Adipocyte (in vitro differentiated cells): ENCODE measurements at regions not wholly inside any gene's neighbourhood (a gene's known extent, or its start where the extent isn't known, plus 50 kb on each side); places are given as distances from the start of the nearest gene placed in this dataset.

Experiments
- DNase-seq: peaks from one replicate; pipeline ENCODE4 v3.0.0-alpha.2; 2015; ENCODE audit warnings: low read depth
- H3K27me3 ChIP-seq: replicated peaks from 2 replicates; pipeline ENCODE4 v1.7.0; 2013; ENCODE audit warnings: mild to moderate bottlenecking, low read length, moderate library complexity; ENCODE audit not compliant: control insufficient read depth, insufficient read depth
- H3K36me3 ChIP-seq: 2 replicates; pipeline ENCODE4 v1.7.0; 2013; ENCODE audit warnings: low read length, mild to moderate bottlenecking, moderate library complexity; ENCODE audit not compliant: control insufficient read depth, insufficient read depth, severe bottlenecking
- H3K4me1 ChIP-seq: 2 replicates; pipeline ENCODE4 v1.7.0; 2013; ENCODE audit warnings: mild to moderate bottlenecking, low read length, moderate library complexity; ENCODE audit not compliant: control insufficient read depth, insufficient read depth
- H3K4me3 ChIP-seq: 2 replicates; pipeline ENCODE4 v1.7.0; 2013; ENCODE audit warnings: mild to moderate bottlenecking, low read length, moderate library complexity
- H3K9ac ChIP-seq: 2 replicates; pipeline ENCODE4 v1.7.0; 2013; ENCODE audit warnings: mild to moderate bottlenecking, low read length, moderate library complexity
- H3K9me3 ChIP-seq: 2 replicates; pipeline ENCODE4 v1.7.0; 2013; ENCODE audit warnings: mild to moderate bottlenecking, low read length, moderate library complexity; ENCODE audit not compliant: control insufficient read depth

DNA sequence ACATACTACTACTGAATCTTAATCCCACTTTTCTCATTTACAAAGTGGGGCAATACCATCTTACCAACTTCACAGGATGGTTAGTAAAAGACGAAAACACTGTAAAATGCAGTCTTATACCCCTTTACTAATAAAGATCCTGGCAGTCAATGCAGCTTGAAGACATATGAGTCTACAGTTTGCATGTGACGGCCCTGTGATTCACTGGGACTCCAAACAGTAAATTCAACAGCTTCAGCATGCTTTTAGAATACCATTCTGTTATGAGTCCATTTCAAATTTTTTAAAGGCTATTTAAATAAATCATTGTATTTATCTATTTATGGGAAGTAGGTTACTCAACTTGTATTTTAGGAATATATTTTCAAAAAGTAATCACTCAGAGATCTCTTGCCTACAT lies 629.1 kb downstream of the LIG4 start:
- H3K9me3 ChIP-seq: no peaks in the 10 kb centered on the region

DNA sequence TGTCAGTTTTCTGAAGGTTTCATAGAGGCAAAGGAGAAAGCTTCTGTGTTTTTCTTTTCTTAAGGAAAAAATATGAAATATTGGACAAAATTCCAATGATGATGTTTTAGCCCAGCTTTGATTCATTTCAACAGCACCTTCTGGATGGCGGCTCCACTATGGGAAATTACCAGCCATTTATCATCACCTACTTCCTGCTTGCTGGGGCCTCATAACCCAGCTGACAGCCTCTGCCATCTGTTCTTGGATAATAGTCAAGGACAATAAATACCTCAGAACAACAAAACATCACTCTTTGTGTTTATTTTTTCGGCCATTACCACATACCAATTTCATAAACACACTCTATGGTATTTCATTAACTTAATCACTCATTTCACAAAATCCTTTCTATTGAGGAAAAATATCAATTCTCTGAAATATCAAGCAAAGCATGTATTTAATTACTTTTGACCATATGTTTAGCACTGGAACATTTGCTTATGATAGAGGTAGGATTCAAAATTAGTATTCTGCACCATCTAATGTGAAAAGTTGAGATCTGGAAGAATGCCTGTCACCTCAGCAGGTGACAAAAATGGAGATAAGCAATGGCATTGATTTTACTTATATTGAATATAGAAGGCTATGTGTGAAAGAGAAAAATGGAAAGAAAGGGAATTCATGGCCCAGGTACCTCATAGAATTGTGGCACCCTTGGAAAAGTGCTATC lies 629.7 kb downstream of the LIG4 start:
- Histone ChIP-seq H3K9ac (no peak overlapping the region), H3K4me1 (no peaks in the 10 kb centered on the region), H3K9me3 (no peaks in the 10 kb centered on the region), H3K27me3 (no peaks in the 10 kb centered on the region), H3K4me3 (no peak overlapping the region), H3K36me3 (no peaks in the 10 kb centered on the region)
- DNase-seq: peak; percentile 7

More for the DNA sequence above, 629.1 kb downstream of the LIG4 start:
- Histone ChIP-seq H3K4me3 (no peak overlapping the region), H3K27me3 (no peaks in the 10 kb centered on the region), H3K9ac (no peak overlapping the region), H3K36me3 (no peaks in the 10 kb centered on the region), H3K4me1 (no peaks in the 10 kb centered on the region)
- DNase-seq: peak; percentile 64

DNA sequence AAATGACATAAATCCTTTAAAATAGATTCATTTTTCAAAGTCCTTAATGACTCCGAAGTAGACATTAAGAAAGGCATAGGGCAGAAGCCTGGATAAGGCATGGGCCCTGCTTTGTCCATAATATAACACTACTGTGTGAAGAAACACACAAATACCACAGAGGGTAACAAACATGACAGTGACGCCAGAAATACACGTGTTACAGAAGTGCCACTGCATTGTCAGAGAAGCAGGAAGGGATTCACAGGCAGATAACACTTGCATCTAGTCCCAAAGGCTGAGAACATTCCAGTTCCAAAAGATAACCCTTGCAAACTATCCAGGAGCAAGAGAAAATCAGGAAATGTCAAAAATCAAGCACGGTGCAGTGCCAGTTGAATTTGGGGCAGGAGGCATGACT lies 633.2 kb downstream of the LIG4 start:
- Histone ChIP-seq H3K4me1 (no peaks in the 10 kb centered on the region), H3K9ac (no peak overlapping the region), H3K27me3 (no peaks in the 10 kb centered on the region), H3K36me3 (no peaks in the 10 kb centered on the region), H3K9me3 (no peaks in the 10 kb centered on the region), H3K4me3 (no peak overlapping the region)
- no peak for DNase-seq

DNA sequence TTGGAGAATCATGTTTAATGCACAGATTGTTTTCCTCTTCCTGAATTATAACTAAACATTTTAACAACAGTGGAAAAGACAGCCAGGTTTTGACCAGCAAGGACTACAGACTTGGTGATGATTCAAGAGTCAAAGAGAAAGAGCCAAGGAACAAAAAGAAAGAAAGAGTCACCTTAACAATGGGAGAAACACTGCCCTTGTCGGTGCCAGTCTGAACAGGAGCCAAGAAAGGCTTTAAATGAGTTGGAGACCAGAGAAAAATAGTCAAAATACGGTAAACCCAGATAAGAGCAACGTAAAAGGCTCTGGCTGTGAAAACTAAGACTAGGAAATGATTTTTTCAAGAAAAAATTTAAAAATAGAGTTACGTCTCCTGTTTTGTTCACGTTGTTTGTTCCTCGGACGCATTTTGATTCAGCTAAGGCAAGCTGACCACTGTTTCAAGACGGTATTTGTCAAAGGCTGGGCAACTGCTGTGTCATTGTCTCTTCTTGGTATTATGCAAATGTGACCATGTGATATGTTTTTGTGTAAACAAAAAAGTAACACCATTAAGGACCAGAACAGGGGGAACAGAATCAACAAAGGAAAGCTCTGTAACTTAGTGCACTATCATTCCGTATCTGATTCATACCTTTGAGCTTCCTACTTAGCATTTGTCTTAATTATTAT lies 634.5 kb downstream of the LIG4 start:
- no peaks in the 10 kb centered on the region for H3K36me3 ChIP-seq
- no peak overlapping the region for H3K9ac ChIP-seq
- no peaks in the 10 kb centered on the region for H3K4me1 ChIP-seq
- DNase-seq: no peak
- H3K4me3 ChIP-seq: no peak overlapping the region
- H3K27me3 ChIP-seq: no peaks in the 10 kb centered on the region
- H3K9me3 ChIP-seq: no peaks in the 10 kb centered on the region

DNA sequence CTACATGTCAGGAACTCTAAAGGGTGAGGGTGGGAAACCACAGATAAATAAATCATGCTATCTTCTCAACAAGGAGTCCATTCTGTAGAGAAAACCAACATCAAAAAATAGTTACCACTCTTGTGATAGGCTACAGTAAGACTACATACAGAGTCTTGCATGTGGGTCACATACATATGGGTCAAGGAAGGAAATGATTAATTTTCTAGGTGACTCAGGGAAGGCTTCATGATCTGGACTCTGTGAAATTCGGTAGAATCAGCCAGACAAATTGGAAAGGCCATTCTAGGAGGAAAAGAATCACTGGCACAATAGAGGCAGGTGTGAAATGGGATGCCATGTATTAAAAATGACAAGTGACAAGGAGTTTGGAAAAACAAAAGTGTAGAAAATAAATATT lies 638.9 kb downstream of the LIG4 start:
- no peak for DNase-seq
- H3K36me3 ChIP-seq: no peaks in the 10 kb centered on the region
- H3K4me3 ChIP-seq: no peak overlapping the region
- H3K9ac ChIP-seq: no peak overlapping the region
- no peaks in the 10 kb centered on the region for H3K4me1 ChIP-seq
- H3K9me3 ChIP-seq: no peaks in the 10 kb centered on the region
- H3K27me3 ChIP-seq: no peaks in the 10 kb centered on the region

DNA sequence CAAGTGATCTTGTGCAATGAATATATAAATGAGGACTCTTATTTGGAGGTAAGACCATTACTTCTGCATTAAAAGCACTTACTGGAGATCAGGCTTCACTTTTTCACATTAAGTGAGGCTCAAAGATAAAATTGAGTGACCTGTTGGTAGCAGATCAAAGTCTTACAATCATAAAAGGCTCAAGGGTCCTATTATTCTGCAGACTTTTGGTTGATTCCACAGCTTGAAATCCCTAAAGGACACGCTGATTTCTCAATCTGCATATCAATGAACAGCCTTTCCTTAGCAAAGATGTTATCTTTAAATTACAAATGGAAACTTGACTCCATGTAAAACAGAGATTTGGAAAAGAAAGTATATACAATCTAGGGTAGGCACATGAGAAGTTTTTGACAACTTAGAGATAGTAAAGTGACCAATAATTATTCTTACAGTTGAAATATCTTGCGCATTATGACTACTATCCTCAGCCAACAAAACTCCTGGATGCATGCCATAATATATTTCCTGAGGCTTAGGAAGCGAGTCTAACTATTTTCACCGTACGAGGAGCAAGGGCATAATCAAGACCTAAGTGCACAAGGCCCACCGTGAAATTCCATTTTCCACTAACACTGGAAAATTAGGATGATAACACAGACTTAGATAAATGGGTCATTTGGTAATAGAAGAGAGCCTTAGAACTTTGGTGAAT lies 640.7 kb downstream of the LIG4 start:
- Histone ChIP-seq H3K27me3 (no peaks in the 10 kb centered on the region), H3K36me3 (no peaks in the 10 kb centered on the region), H3K4me3 (no peak overlapping the region), H3K9ac (no peak overlapping the region), H3K4me1 (no peaks in the 10 kb centered on the region), H3K9me3 (no peaks in the 10 kb centered on the region)
- peak; percentile 28 for DNase-seq

DNA sequence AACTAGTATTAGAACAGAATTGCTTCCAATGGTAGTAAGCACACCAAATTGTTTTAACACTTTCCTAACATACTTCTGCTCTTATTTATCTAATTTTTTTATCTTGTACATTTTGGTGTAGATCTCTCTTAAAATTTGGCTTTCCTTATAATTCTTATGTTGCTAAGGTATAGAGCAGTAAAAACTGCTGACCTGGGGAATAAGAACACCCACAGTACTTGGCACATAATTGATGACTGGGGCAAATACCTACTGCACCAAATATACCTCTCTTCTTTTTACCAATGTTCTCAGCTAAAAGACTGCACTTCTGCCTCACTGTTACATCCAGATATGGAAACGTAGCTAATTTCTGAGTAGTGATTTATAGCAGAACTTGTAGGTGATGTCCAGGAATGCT lies 642.2 kb downstream of the LIG4 start:
- H3K9ac ChIP-seq: no peak overlapping the region
- DNase-seq: no peak
- H3K4me3 ChIP-seq: no peak overlapping the region
- no peaks in the 10 kb centered on the region for H3K4me1 ChIP-seq
- H3K36me3 ChIP-seq: no peaks in the 10 kb centered on the region
- H3K9me3 ChIP-seq: no peaks in the 10 kb centered on the region
- no peaks in the 10 kb centered on the region for H3K27me3 ChIP-seq

DNA sequence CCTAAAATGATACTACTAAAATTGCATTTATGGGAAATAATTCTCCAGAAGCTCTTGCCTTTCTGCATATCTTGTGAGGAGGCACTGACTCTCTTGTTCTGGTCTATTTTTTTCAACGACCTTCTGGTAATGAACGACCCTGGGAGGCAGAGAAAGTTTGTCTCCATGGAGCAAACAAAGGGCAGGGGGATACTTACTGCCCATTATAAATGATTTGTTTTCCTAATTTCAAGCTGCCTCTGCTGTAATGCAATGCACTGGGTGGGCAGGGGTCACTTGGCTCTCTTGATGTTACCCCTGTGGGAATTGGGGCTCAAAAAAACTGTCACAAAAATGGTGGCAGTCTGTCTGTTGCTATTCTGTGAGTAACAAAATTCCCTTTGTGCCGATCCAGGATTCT lies 643.2 kb downstream of the LIG4 start:
- DNase-seq: no peak
- Histone ChIP-seq H3K4me1 (no peaks in the 10 kb centered on the region), H3K36me3 (no peaks in the 10 kb centered on the region), H3K9me3 (no peaks in the 10 kb centered on the region), H3K4me3 (no peak overlapping the region), H3K27me3 (no peaks in the 10 kb centered on the region), H3K9ac (no peak overlapping the region)

DNA sequence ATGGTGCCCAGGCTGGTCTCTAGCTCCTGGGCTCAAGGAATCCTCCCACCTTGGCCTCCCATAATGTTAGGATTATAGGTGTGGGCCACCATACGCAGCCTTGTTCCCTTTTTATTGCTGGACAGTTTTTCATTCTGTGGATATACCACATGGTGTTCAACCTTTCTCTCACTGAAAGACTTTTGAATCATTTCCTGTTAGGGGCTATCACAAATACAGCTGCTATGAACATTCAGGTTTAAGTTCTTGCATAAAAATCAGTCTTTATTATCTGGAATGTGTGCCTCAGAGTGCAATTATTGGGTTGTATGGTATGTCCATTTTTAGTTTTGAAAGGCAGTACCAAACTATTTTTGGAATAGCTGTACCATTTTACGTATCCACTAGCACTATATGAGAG lies 647.2 kb downstream of the LIG4 start:
- H3K36me3 ChIP-seq: no peaks in the 10 kb centered on the region
- no peaks in the 10 kb centered on the region for H3K9me3 ChIP-seq
- no peak for DNase-seq
- no peaks in the 10 kb centered on the region for H3K27me3 ChIP-seq
- H3K4me3 ChIP-seq: no peak overlapping the region
- H3K4me1 ChIP-seq: no peaks in the 10 kb centered on the region
- no peak overlapping the region for H3K9ac ChIP-seq

DNA sequence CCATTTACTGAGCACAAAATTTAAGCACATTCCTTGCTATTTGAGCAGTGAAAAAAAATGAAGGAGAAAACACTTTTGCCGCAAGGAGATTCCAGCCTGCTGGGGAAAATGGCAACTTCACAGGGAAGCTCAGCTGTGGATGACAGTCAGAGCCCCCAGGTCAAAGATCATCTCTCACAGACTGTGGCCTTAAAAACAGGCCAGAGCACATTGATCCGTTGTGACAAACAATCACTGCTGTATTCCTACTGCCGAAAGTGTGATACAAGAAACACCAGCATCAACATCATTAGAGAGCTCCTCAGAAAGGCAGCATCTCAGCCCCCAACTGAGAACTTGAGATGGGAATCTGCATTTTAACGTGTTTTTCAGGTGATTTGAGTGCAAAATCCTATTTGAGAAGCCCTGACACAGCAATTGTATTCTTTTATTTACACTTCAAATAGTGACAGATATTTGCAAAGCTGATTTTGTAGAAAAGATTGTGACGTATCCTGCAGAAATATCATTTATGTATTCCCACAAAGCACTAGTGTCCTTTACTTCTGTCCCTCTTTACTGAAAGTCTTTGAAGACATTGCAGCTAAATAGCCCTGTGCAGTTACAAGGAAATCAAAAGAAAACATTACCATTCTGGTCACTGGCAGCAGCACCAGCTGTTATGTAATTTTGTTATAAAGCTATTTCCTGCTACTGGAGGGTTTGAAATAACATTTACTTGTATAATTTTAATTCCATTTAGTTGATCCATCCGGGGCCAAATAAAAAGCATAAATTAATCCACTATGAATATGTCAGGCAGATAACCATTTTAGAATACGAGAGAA lies 652.0 kb downstream of the LIG4 start:
- Histone ChIP-seq H3K4me3 (no peak overlapping the region), H3K9ac (no peak overlapping the region), H3K4me1 (no peaks in the 10 kb centered on the region), H3K27me3 (no peaks in the 10 kb centered on the region), H3K36me3 (no peaks in the 10 kb centered on the region), H3K9me3 (no peaks in the 10 kb centered on the region)
- DNase-seq: no peak

DNA sequence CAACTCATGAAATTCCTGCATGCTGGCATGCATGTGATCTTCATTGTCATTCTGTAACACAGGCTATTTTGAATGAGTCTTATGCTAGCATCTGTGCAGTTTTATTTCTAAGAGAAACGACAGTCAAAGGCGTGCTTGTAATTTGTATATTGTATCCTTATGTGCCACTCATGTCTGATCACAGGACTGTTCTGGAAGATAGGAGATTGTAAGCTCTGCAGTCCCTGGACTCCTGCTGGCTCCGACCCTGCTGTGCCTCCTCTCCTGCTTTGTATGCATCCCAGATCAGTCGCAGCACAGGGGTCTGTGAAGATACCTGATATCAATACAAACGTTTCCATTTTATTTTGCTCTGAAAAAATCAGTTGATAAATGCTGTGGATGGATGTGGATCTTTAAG lies 653.1 kb downstream of the LIG4 start:
- Histone ChIP-seq H3K4me3 (no peak overlapping the region), H3K4me1 (no peaks in the 10 kb centered on the region), H3K36me3 (no peaks in the 10 kb centered on the region), H3K27me3 (no peaks in the 10 kb centered on the region), H3K9me3 (no peaks in the 10 kb centered on the region), H3K9ac (no peak overlapping the region)
- DNase-seq: no peak
